ENCODE measurements at regions not wholly inside any gene's neighbourhood (a gene's known extent, or its start where the extent isn't known, plus 50 kb on each side); places are given as distances from the start of the nearest gene placed in this dataset.

- no peaks in the 10 kb centered on the region for H3K4me1 ChIP-seq
- DNase-seq = no peak
- no peaks in the 10 kb centered on the region for H3K36me3 ChIP-seq
- no peaks in the 10 kb centered on the region for H3K9me3 ChIP-seq
- in situ Hi-C loops (cut with MboI; ENCODE audit: low pct_ligation_motif_present in 1 of 4, low pct_unique_long_range_greater_than_20kb in 1 of 4, low sequenced_read_pairs in 3 of 4) (no loop called here), intact Hi-C loops (cut with DNase I; ENCODE audit: low total_unique reads) (no loop called here)
- no peak for TF ChIP-seq CTCF (IDR thresholded peaks at IDR 0.05)
- TF ChIP-seq POLR2AphosphoS5 (IDR thresholded peaks at IDR 0.05) = no peak
- no peak for TF ChIP-seq POLR2A (IDR thresholded peaks at IDR 0.05)
- TF ChIP-seq EP300 (IDR thresholded peaks at IDR 0.05; ENCODE audit: low read depth) = no peak
- no peaks in the 10 kb centered on the region for H3K27me3 ChIP-seq
- H3K4me3 ChIP-seq = no peak overlapping the region
- no peak overlapping the region for H3K27ac ChIP-seq
- WGBS, 2 donors (ENCODE audit: low coverage in 1 of 2) = 79 to 80% methylated on average over 1 of the region's 1 CpG
Observed at GRCh38 chr16:52725461-52725860, 178.5 kb upstream of the TOX3 start.

GRCh38 chr16:52725043-52725442 is 178.1 kb upstream of the TOX3 start:
- TF ChIP-seq EP300 (IDR thresholded peaks at IDR 0.05; ENCODE audit: low read depth) = no peak
- TF ChIP-seq CTCF (IDR thresholded peaks at IDR 0.05) = no peak
- TF ChIP-seq POLR2AphosphoS5 (IDR thresholded peaks at IDR 0.05) = no peak
- TF ChIP-seq POLR2A (IDR thresholded peaks at IDR 0.05) = no peak
- Histone ChIP-seq H3K36me3 (no peaks in the 10 kb centered on the region), H3K27me3 (no peaks in the 10 kb centered on the region), H3K9me3 (no peaks in the 10 kb centered on the region), H3K4me1 (no peaks in the 10 kb centered on the region), H3K27ac (no peak overlapping the region), H3K4me3 (no peak overlapping the region)
- in situ Hi-C loops (cut with MboI; ENCODE audit: low pct_ligation_motif_present in 1 of 4, low pct_unique_long_range_greater_than_20kb in 1 of 4, low sequenced_read_pairs in 3 of 4) = no loop called here
- DNase-seq = no peak
- 86 to 89% methylated on average over 3 of the region's 3 CpGs for WGBS, 2 donors (ENCODE audit: low coverage in 1 of 2)
- intact Hi-C loops (cut with DNase I; ENCODE audit: low total_unique reads) = no loop called here

GRCh38 chr16:52721331-52721730 is 174.4 kb upstream of the TOX3 start:
- in situ Hi-C loops (cut with MboI; ENCODE audit: low pct_ligation_motif_present in 1 of 4, low pct_unique_long_range_greater_than_20kb in 1 of 4, low sequenced_read_pairs in 3 of 4) = no loop called here
- WGBS, 2 donors (ENCODE audit: low coverage in 1 of 2) = 64 to 69% methylated on average over 6 of the region's 6 CpGs
- no peaks in the 10 kb centered on the region for H3K27me3 ChIP-seq
- no peaks in the 10 kb centered on the region for H3K4me1 ChIP-seq
- no peak overlapping the region for H3K4me3 ChIP-seq
- no peaks in the 10 kb centered on the region for H3K9me3 ChIP-seq
- no peak overlapping the region for H3K27ac ChIP-seq
- TF ChIP-seq POLR2A (IDR thresholded peaks at IDR 0.05) (no peak), CTCF (IDR thresholded peaks at IDR 0.05) (no peak), POLR2AphosphoS5 (IDR thresholded peaks at IDR 0.05) (no peak), EP300 (IDR thresholded peaks at IDR 0.05; ENCODE audit: low read depth) (no peak)
- no peaks in the 10 kb centered on the region for H3K36me3 ChIP-seq
- DNase-seq = no peak
- intact Hi-C loops (cut with DNase I; ENCODE audit: low total_unique reads) = no loop called here

- DNase-seq = no peak
- in situ Hi-C loops (cut with MboI; ENCODE audit: low pct_ligation_motif_present in 1 of 4, low pct_unique_long_range_greater_than_20kb in 1 of 4, low sequenced_read_pairs in 3 of 4) = no loop called here
Observed at GRCh38 chr16:52718046-52718445, 171.1 kb upstream of the TOX3 start.

More at GRCh38 chr16:52718046-52718445, 171.1 kb upstream of the TOX3 start:
- no peak overlapping the region for H3K4me3 ChIP-seq
- TF ChIP-seq POLR2AphosphoS5 (IDR thresholded peaks at IDR 0.05) = no peak
- no peak for TF ChIP-seq POLR2A (IDR thresholded peaks at IDR 0.05)
- TF ChIP-seq CTCF (IDR thresholded peaks at IDR 0.05) = no peak
- TF ChIP-seq EP300 (IDR thresholded peaks at IDR 0.05; ENCODE audit: low read depth) = no peak
- H3K9me3 ChIP-seq = no peaks in the 10 kb centered on the region
- WGBS, 2 donors (ENCODE audit: low coverage in 1 of 2) = 76% methylated on average over 4 of the region's 4 CpGs; no CpG with 5 or more reads in 1 of the 2 donors
- intact Hi-C loops (cut with DNase I; ENCODE audit: low total_unique reads) = no loop called here
- H3K27me3 ChIP-seq = no peaks in the 10 kb centered on the region
- H3K27ac ChIP-seq = no peak overlapping the region
- H3K36me3 ChIP-seq = no peaks in the 10 kb centered on the region
- no peaks in the 10 kb centered on the region for H3K4me1 ChIP-seq

All from transverse colon (tissue), 4 donors.